Stimulated activated naive B cell treated with anti-CD40 and anti-IgM and Interleukin-4, amounts not matched to agents 10 μg/mL and 1 μg/mL and 100 μg/mL, for 72 hours (primary cell): ENCODE measurements at regions not wholly inside any gene's neighbourhood (a gene's known extent, or its start where the extent isn't known, plus 50 kb on each side); places are given as distances from the start of the nearest gene placed in this dataset.
"Not testable (repeated sequence)": the region's sequence is repeated elsewhere in the genome, so short reads cannot be mapped to it uniquely, and the experiment has no call there.

Experiments
- ATAC-seq, 2 donors: fragments of 150-1000 bp; cut with Tn5 transposase; replicated peaks; 2 replicates each; pipeline ENCODE4 v1.10.0; 2021; ENCODE audit warnings: moderate library complexity in 1 of 2
- DNase-seq: peaks from one replicate; pipeline ENCODE4 v3.0.0; 2021
- H3K27ac Mint-ChIP-seq: one replicate; pipeline ENCODE4 v1.8.0; 2022; ENCODE audit warnings: mild to moderate bottlenecking, mixed read lengths
- H3K27me3 Mint-ChIP-seq, 2 donors: one replicate each; pipeline ENCODE4 v1.8.0; 2022; ENCODE audit warnings: mixed read lengths in 2 of 2
- H3K36me3 Mint-ChIP-seq, 2 donors: one replicate each; pipeline ENCODE4 v1.8.0; 2022; ENCODE audit warnings: mixed read lengths in 2 of 2, mild to moderate bottlenecking in 1 of 2
- H3K4me1 Mint-ChIP-seq, 2 donors: one replicate each; pipeline ENCODE4 v1.8.0; 2022; ENCODE audit warnings: mixed read lengths in 2 of 2, mild to moderate bottlenecking in 1 of 2
- H3K4me3 Mint-ChIP-seq, 2 donors: one replicate each; pipeline ENCODE4 v1.8.0; 2022; ENCODE audit warnings: mild to moderate bottlenecking in 2 of 2, mixed read lengths in 2 of 2, moderate library complexity in 1 of 2
- H3K9me3 Mint-ChIP-seq, 2 donors: one replicate each; pipeline ENCODE4 v1.8.0; 2022; ENCODE audit warnings: mixed read lengths in 2 of 2, mild to moderate bottlenecking in 1 of 2

DNA sequence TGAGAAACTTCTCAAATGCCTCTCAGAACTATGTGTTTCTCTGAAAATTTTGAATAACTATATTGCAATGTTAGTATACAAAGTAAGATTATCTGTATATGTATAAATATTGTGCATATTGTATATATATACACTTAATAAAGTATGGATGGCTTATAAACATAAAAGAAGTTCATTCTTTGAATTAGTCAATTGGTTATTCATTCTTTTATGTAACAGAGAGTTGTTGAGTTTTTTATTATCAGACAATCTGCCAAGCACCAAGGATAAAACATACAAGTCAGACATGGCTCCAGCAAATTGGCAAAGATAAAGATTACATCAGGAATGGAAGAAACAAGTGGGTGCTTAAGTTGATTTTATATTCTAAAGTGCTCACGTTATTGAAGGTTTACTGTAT is 289.1 kb upstream of the EYS start:
- DNase-seq (no peak), ATAC-seq (no peak)
- Mint-ChIP-seq H3K4me3 (no peak overlapping the region), H3K4me1 (no peaks in the 10 kb centered on the region), H3K9me3 (peaks cover 0 to 2% of the 10 kb centered on the region in 2 donors), H3K27ac (no peak overlapping the region), H3K27me3 (no peaks in the 10 kb centered on the region), H3K36me3 (no peaks in the 10 kb centered on the region)

- H3K4me3 Mint-ChIP-seq: no peak overlapping the region
- no peak overlapping the region for H3K27ac Mint-ChIP-seq
- ATAC-seq: no peak
- DNase-seq: no peak
- H3K4me1 Mint-ChIP-seq: no peaks in the 10 kb centered on the region
- H3K27me3 Mint-ChIP-seq: no peaks in the 10 kb centered on the region
- H3K36me3 Mint-ChIP-seq: no peaks in the 10 kb centered on the region
- peaks cover 7% of the 10 kb centered on the region in 2 donors for H3K9me3 Mint-ChIP-seq
Observed at GRCh38 chr6:65989676-65990075, 282.6 kb upstream of the EYS start.

DNA sequence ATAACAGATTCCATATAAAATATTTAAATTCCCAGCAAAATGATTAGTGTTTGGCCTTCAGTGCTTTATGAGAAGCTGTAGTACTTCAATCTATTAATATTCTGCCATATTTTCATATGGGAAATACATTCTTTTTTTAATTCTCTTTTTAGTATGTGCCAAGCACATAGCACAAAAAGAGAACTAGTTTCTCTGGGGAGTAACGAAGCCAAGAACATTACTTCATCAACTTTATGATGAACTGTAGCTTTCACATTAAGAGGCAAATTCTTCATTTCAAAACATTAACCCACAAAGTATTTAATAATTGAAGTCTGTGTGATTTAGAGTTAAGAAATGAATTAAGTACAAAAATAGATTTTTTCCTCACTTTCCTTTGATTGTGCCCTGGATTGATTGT is 281.0 kb upstream of the EYS start:
- Mint-ChIP-seq H3K36me3 (no peaks in the 10 kb centered on the region), H3K27me3 (no peaks in the 10 kb centered on the region), H3K4me1 (no peaks in the 10 kb centered on the region), H3K9me3 (peaks cover 7 to 9% of the 10 kb centered on the region in 2 donors), H3K27ac (no peak overlapping the region), H3K4me3 (no peak overlapping the region)
- no peak for DNase-seq
- no peak for ATAC-seq

DNA sequence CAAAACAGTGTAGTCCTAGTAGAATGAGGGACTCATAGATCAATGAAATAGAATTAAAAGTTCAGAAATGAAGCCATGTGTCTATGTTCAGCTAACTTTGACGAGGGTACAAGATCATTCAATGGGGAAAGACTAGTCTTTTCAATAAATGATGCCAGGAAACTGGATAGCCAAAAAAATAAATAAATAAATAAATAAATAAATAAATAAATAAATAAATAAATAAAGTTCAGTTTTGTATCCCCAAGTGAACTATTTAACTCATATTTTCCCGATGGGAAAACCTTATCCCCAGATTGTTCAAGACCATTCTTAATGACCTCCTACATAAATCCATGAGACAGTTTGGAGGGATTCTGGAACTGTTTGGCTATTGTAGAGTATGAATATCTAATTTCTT is 277.1 kb upstream of the EYS start:
- no peaks in the 10 kb centered on the region for H3K36me3 Mint-ChIP-seq
- H3K4me1 Mint-ChIP-seq: no peaks in the 10 kb centered on the region
- H3K9me3 Mint-ChIP-seq: peaks cover 5 to 12% of the 10 kb centered on the region in 2 donors
- DNase-seq (no peak), ATAC-seq (no peak)
- H3K27ac Mint-ChIP-seq: no peak overlapping the region
- H3K4me3 Mint-ChIP-seq: no peak overlapping the region
- no peaks in the 10 kb centered on the region for H3K27me3 Mint-ChIP-seq

DNA sequence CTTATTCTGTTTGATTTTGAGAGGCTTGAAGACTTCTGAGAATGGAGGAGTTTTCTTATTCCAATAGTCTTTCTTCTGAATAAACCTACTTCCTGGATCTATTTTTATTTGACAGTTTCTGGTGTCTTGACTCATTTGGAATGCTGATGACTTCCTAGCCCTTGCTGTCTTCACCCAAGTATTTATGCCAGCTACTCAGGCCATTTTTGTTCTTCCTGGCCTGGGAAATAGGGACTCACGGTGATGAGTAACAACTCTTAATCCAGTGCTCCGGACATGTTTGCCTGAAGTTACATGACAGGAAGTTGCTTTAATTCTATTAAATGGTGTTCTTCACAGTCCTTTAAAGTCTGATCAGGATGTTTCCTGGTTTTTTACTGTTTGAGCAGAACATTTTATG is 272.1 kb upstream of the EYS start:
- no peaks in the 10 kb centered on the region for H3K4me1 Mint-ChIP-seq
- peaks cover 6 to 8% of the 10 kb centered on the region in 2 donors for H3K9me3 Mint-ChIP-seq
- no peak overlapping the region for H3K4me3 Mint-ChIP-seq
- no peaks in the 10 kb centered on the region for H3K27me3 Mint-ChIP-seq
- H3K36me3 Mint-ChIP-seq: no peaks in the 10 kb centered on the region
- no peak for ATAC-seq
- no peak overlapping the region for H3K27ac Mint-ChIP-seq
- DNase-seq: no peak

- not testable (repeated sequence) for H3K27ac Mint-ChIP-seq, H3K27me3 Mint-ChIP-seq, DNase-seq, H3K4me3 Mint-ChIP-seq, H3K4me1 Mint-ChIP-seq, H3K9me3 Mint-ChIP-seq, H3K36me3 Mint-ChIP-seq, ATAC-seq
Observed at GRCh38 chr6:65971252-65971651, 264.2 kb upstream of the EYS start.

DNA sequence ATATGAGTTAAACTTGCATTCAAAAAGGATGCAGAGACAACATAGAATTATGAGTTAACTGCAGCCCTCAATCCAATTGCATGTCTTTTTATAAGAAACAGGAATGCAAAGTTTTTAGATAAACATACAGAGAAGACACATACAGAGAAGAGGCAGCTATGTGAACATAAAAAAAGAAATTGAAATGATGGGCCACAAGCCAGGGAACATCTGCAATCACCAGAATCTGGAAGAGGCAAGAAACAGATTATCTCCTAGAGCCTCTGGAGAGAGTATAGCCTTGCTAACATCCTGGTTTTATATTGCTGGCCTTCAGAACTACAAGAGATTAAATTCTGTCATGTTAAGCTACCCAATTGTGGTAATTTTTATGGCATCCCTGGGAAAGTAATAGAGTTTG is 257.2 kb upstream of the EYS start:
- DNase-seq (no peak), ATAC-seq (no peak)
- Mint-ChIP-seq H3K27ac (no peak overlapping the region), H3K4me1 (no peaks in the 10 kb centered on the region), H3K27me3 (no peaks in the 10 kb centered on the region), H3K9me3 (peaks cover 7 to 8% of the 10 kb centered on the region in 2 donors), H3K4me3 (no peak overlapping the region), H3K36me3 (no peaks in the 10 kb centered on the region)

DNA sequence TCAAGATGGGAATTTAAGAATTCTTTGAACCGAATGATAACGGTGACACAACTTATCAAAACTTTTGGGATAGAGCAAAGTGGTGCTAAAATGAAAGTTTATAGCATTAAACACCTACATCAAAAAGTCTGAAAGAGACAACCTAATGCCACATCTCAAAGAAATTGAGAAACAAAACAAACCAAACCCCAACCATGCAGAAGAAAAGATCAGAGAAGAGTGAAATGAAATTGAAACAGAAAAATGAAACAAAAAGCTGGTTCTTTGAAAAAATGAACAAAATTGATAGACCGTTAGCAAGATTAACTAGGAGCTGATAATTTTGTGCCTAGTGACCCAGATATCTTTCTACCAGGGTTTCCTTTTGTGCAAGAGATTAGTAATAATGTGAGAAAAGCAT is 248.0 kb upstream of the EYS start:
- no peaks in the 10 kb centered on the region for H3K27me3 Mint-ChIP-seq
- no peaks in the 10 kb centered on the region for H3K4me1 Mint-ChIP-seq
- peaks cover 3% of the 10 kb centered on the region in 2 donors for H3K9me3 Mint-ChIP-seq
- no peak overlapping the region for H3K27ac Mint-ChIP-seq
- H3K4me3 Mint-ChIP-seq: no peak overlapping the region
- H3K36me3 Mint-ChIP-seq: no peaks in the 10 kb centered on the region
- no peak for DNase-seq
- no peak for ATAC-seq

GRCh38 chr6:65948062-65948461 is 241.0 kb upstream of the EYS start:
- no peak for ATAC-seq
- Mint-ChIP-seq H3K4me3 (no peak overlapping the region), H3K4me1 (no peaks in the 10 kb centered on the region), H3K36me3 (no peaks in the 10 kb centered on the region), H3K27me3 (no peaks in the 10 kb centered on the region), H3K9me3 (peaks cover 2 to 4% of the 10 kb centered on the region in 2 donors), H3K27ac (no peak overlapping the region)
- no peak for DNase-seq

GRCh38 chr6:65943548-65943947 is 236.5 kb upstream of the EYS start:
- DNase-seq (no peak), ATAC-seq (no peak)
- Mint-ChIP-seq H3K27ac (no peak overlapping the region), H3K36me3 (no peaks in the 10 kb centered on the region), H3K4me3 (no peak overlapping the region), H3K9me3 (peaks cover 2 to 4% of the 10 kb centered on the region in 2 donors), H3K4me1 (no peaks in the 10 kb centered on the region), H3K27me3 (no peaks in the 10 kb centered on the region)

- Mint-ChIP-seq H3K27me3 (no peaks in the 10 kb centered on the region), H3K36me3 (no peaks in the 10 kb centered on the region), H3K4me1 (no peaks in the 10 kb centered on the region), H3K9me3 (peaks cover 4% of the 10 kb centered on the region in 2 donors), H3K27ac (no peak overlapping the region), H3K4me3 (no peak overlapping the region)
- DNase-seq (no peak), ATAC-seq (no peak)
Observed at GRCh38 chr6:65943051-65943450, 236.0 kb upstream of the EYS start.

GRCh38 chr6:65938000-65938399 is 231.0 kb upstream of the EYS start:
- no peaks in the 10 kb centered on the region for H3K4me1 Mint-ChIP-seq
- peaks cover 0 to 1% of the 10 kb centered on the region in 2 donors for H3K9me3 Mint-ChIP-seq
- no peak for ATAC-seq

GRCh38 chr6:65935412-65935811 is 228.4 kb upstream of the EYS start:
- no peak for ATAC-seq
- Mint-ChIP-seq H3K4me3 (no peak overlapping the region), H3K36me3 (no peaks in the 10 kb centered on the region), H3K27me3 (no peaks in the 10 kb centered on the region), H3K4me1 (no peaks in the 10 kb centered on the region), H3K27ac (no peak overlapping the region), H3K9me3 (peaks cover 0 to 5% of the 10 kb centered on the region in 2 donors)
- DNase-seq: no peak

More at GRCh38 chr6:65938000-65938399, 231.0 kb upstream of the EYS start:
- Mint-ChIP-seq H3K27me3 (no peaks in the 10 kb centered on the region), H3K36me3 (no peaks in the 10 kb centered on the region), H3K27ac (no peak overlapping the region), H3K4me3 (no peak overlapping the region)
- no peak for DNase-seq

GRCh38 chr6:65933390-65933789 is 226.4 kb upstream of the EYS start:
- Mint-ChIP-seq H3K9me3 (peaks cover 0 to 6% of the 10 kb centered on the region in 2 donors), H3K4me1 (no peaks in the 10 kb centered on the region), H3K4me3 (no peak overlapping the region), H3K36me3 (no peaks in the 10 kb centered on the region), H3K27ac (no peak overlapping the region), H3K27me3 (no peaks in the 10 kb centered on the region)
- ATAC-seq (no peak), DNase-seq (no peak)

DNA sequence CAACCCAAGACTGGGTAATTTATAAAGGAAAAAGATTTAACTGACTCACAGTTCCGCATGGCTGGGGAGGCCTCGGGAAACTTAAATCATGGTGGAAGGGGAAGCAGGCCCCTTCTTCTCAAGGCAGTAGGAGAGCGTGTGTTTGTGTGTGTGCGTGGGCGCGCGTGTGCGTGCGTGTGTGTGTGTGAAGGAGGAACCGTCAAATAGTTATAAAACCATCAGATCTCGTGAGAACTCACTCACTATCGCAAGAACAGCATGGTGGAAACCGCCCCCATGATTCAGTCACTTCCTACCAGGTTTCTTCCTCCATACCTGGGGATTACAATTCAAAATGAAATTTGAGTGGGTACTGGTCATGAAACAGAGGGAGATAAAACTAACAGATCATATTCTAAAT is 220.1 kb upstream of the EYS start:
- H3K27me3 Mint-ChIP-seq: no peaks in the 10 kb centered on the region
- H3K9me3 Mint-ChIP-seq: peaks cover 7 to 9% of the 10 kb centered on the region in 2 donors
- no peak overlapping the region for H3K4me3 Mint-ChIP-seq
- peaks cover 0 to 2% of the 10 kb centered on the region in 2 donors for H3K36me3 Mint-ChIP-seq
- H3K4me1 Mint-ChIP-seq: no peaks in the 10 kb centered on the region
- H3K27ac Mint-ChIP-seq: no peak overlapping the region
- DNase-seq: no peak
- no peak for ATAC-seq

DNA sequence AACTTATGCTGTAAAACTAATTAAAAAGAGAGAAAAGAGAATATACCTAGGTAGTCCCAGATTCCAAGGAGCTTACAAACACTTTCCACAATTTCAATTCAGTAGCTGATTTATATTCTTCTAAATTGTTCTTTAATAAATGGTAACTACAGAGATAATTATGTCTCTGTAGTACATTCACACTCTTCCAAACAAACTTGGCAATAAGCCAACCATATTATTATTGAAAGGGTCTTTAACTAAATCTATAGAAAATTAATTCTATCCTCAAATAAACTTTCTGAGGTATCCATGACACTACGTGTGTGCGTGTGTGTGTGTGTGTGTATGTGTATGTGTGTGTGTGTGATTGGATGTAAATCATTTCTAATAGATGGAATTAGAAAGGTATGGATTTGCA is 217.4 kb upstream of the EYS start:
- no peak for ATAC-seq
- H3K27ac Mint-ChIP-seq: no peak overlapping the region
- H3K27me3 Mint-ChIP-seq: no peaks in the 10 kb centered on the region
- DNase-seq: no peak
- H3K4me3 Mint-ChIP-seq: no peak overlapping the region
- no peaks in the 10 kb centered on the region for H3K4me1 Mint-ChIP-seq
- peaks cover 0 to 2% of the 10 kb centered on the region in 2 donors for H3K36me3 Mint-ChIP-seq
- peaks cover 6 to 10% of the 10 kb centered on the region in 2 donors for H3K9me3 Mint-ChIP-seq
